ENCODE measurements at regions not wholly inside any gene's neighbourhood (a gene's known extent, or its start where the extent isn't known, plus 50 kb on each side); places are given as distances from the start of the nearest gene placed in this dataset.

- no peak for TF ChIP-seq CTCF (conservative IDR thresholded peaks at IDR 0.05; ENCODE audit: low read depth, low read length)
- H3K4me3 ChIP-seq (ENCODE audit: low read length): no peak overlapping the region
- no peak for DNase-seq (ENCODE audit: low read depth)
These were observed 68.5 kb upstream of the PLCL2 start for GRCh38 chr3:16816048-16816780.

GRCh38 chr3:16817197-16817596, 67.6 kb upstream of the PLCL2 start:
- DNase-seq (ENCODE audit: low read depth): no peak

GRCh38 chr3:16818194-16818593, 66.6 kb upstream of the PLCL2 start:
- no peak for TF ChIP-seq CTCF (conservative IDR thresholded peaks at IDR 0.05; ENCODE audit: low read depth, low read length)
- DNase-seq (ENCODE audit: low read depth): no peak
- H3K4me3 ChIP-seq (ENCODE audit: low read length): no peak overlapping the region

More at GRCh38 chr3:16817197-16817596, 67.6 kb upstream of the PLCL2 start:
- no peak for TF ChIP-seq CTCF (conservative IDR thresholded peaks at IDR 0.05; ENCODE audit: low read depth, low read length)
- H3K4me3 ChIP-seq (ENCODE audit: low read length): no peak overlapping the region

- DNase-seq (ENCODE audit: low read depth): no peak
- H3K4me3 ChIP-seq (ENCODE audit: low read length): no peak overlapping the region
- no peak for TF ChIP-seq CTCF (conservative IDR thresholded peaks at IDR 0.05; ENCODE audit: low read depth, low read length)
These were observed 65.8 kb upstream of the PLCL2 start for GRCh38 chr3:16818945-16819344.

GRCh38 chr3:16820485-16820884, 64.3 kb upstream of the PLCL2 start:
- no peak for TF ChIP-seq CTCF (conservative IDR thresholded peaks at IDR 0.05; ENCODE audit: low read depth, low read length)
- DNase-seq (ENCODE audit: low read depth): no peak

GRCh38 chr3:16821053-16821452, 63.7 kb upstream of the PLCL2 start:
- no peak overlapping the region for H3K4me3 ChIP-seq (ENCODE audit: low read length)
- TF ChIP-seq CTCF (conservative IDR thresholded peaks at IDR 0.05; ENCODE audit: low read depth, low read length): no peak
- no peak for DNase-seq (ENCODE audit: low read depth)

More at GRCh38 chr3:16820485-16820884, 64.3 kb upstream of the PLCL2 start:
- H3K4me3 ChIP-seq (ENCODE audit: low read length): no peak overlapping the region

GRCh38 chr3:16824081-16824696, 60.6 kb upstream of the PLCL2 start:
- no peak overlapping the region for H3K4me3 ChIP-seq (ENCODE audit: low read length)
- TF ChIP-seq CTCF (conservative IDR thresholded peaks at IDR 0.05; ENCODE audit: low read depth, low read length): no peak
- no peak for DNase-seq (ENCODE audit: low read depth)

Data from retinal pigment epithelial cell (primary cell).